ENCODE measurements at regions not wholly inside any gene's neighbourhood (a gene's known extent, or its start where the extent isn't known, plus 50 kb on each side); places are given as distances from the start of the nearest gene placed in this dataset.

DNA sequence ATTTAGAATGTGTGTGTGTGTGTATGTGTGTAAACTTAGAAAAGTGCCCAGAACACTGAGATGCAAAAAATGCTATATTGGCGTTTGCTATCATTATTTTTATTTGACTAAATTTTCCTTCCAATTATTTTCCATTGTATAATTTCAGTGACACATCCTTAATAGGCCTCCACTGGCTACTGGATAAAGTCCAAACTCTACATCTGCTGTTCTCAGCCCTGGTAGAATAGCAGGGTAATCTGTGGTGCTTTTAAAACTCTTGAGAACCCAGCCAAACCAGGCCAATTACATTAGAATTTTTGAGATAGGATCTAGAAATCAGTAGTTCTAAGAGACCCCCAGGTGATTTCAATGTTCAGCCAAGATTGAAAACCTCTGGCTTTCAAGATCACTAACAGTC is 66.4 kb downstream of the ZNF503 start:
- TF ChIP-seq, protein P1, sequence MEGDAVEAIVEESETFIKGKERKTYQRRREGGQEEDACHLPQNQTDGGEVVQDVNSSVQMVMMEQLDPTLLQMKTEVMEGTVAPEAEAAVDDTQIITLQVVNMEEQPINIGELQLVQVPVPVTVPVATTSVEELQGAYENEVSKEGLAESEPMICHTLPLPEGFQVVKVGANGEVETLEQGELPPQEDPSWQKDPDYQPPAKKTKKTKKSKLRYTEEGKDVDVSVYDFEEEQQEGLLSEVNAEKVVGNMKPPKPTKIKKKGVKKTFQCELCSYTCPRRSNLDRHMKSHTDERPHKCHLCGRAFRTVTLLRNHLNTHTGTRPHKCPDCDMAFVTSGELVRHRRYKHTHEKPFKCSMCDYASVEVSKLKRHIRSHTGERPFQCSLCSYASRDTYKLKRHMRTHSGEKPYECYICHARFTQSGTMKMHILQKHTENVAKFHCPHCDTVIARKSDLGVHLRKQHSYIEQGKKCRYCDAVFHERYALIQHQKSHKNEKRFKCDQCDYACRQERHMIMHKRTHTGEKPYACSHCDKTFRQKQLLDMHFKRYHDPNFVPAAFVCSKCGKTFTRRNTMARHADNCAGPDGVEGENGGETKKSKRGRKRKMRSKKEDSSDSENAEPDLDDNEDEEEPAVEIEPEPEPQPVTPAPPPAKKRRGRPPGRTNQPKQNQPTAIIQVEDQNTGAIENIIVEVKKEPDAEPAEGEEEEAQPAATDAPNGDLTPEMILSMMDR (IDR thresholded peaks at IDR 0.05): no peak
- TF ChIP-seq POLR2A (IDR thresholded peaks at IDR 0.05; ENCODE audit: low read depth): no peak

All from esophagus muscularis mucosa (tissue), 3 donors.